ENCODE measurements at regions not wholly inside any gene's neighbourhood (a gene's known extent, or its start where the extent isn't known, plus 50 kb on each side); places are given as distances from the start of the nearest gene placed in this dataset.
A peak's percentile ranks its signal among the peaks of the same experiment; 100 is the strongest.
"Not testable (repeated sequence)": the region's sequence is repeated elsewhere in the genome, so short reads cannot be mapped to it uniquely, and the experiment has no call there.

DNA sequence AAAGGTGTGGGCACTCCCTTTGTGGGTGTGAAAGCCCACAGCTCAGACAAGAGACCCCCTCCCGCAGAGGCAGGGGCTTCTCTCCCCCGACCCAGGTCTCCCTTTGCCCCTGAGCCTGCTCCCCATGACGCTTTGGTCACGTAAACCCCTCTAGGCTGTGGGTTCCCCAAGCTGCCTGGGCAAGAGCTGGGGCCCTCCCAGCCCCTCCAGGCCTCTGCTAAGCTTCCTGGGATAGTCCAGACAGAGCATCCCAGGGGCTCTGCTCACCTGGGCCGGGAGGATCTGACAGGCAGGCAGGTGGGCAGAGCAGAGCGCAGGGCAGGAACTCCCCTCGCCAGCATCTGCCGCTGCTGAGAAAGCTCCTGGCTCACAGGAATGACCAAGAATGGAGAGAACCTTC, 177.3 kb downstream of the BANP start:
- no peak for DNase-seq

DNA sequence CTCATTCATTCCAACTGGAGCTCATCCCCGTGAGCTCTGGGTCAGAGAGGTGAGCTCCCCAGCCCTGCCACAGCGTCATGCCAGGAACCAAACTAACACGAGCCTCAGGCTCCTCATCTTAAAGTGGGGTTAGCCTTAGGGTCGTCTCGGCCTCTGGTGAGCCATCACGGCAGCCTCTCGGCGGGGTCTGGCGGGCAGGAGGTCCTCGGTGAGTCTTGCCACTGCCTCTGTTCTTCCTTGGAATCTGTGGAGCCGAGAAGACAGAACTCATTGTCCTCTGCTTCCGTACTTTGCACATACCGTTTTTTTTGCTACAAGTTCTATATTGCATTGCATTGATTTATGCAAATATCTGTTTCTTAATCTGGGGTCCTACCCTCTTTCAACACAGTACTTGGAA, 177.9 kb downstream of the BANP start:
- not testable (repeated sequence) for DNase-seq

DNA sequence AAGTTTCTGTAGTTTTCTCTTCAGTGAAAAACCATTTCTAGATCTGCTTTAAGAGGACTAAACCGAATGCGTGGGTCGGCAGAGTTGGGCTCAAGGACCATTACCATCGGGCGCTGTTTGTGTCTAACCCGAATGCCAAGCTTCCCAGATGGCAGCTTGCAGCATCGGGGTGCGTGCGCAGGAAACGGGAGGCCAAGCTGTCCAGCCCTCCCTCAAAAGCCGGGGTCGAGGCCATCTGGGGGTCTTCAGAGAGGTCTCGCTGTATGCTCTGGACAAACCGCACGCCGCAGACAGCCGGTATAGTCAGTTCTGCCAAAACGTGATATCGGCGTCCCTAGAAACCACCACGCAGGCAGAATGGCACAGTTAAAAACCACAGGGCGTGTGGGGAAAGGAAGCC, 178.8 kb downstream of the BANP start:
- DNase-seq: no peak

DNA sequence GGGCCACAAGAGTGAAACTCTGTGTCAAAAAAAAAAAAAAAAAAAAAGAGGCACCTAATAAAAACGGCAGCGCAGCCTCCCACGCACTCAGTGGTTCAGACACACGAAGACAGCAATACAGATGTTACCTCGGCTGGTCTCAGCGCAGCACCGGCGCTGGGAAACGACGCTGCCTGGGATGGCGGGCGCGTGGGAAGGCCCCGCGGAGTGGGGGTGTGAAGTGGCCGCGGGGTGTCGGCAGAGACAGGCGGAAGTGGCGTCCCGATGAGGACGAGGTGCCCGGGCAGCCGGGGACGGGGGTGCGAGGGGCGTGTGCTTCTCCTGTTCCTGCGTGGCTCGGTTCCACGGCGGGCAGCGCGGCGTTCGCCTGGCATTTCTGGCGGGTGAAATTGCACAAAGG, 179.4 kb downstream of the BANP start:
- no peak for DNase-seq

DNA sequence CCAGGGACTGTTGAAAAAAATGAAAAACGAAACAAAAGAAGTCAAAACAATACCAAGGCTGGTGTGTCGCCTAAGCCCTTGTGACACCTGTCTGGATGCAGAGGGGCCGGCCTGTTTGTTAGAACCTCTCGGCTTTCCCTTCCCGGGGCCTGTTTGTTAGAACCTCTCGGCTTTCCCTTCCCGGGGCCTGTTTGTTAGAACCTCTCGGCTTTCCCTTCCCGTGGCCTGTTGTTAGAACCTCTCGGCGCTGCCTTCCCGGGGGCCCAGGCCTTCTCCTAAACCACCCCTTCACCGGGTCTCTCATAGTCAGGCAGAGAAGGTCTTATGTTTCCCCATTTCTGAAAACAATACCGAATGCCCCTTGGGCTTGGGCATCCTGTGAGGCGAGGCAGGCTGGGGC, 180.0 kb downstream of the BANP start:
- DNase-seq: no peak

DNA sequence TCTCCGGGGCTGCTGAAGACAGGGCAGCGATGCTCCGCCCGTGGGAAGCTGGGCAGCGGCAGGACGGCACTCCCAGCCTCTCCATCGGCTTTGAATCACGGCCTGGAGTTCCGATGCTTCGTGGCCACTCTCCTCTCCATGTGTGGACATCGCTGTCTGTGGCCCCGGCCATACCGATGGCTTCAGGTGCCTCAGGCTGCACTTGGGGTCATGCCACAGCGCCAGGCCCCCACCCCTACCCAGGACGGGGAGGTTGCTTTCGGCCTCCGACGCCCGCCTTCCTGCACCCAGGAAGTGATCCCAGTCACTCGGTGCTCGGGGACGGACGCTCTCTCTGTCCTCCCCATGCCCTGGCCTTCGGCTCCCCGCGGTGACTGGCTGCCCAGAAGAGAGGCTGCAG, 180.7 kb downstream of the BANP start:
- DNase-seq: no peak

DNA sequence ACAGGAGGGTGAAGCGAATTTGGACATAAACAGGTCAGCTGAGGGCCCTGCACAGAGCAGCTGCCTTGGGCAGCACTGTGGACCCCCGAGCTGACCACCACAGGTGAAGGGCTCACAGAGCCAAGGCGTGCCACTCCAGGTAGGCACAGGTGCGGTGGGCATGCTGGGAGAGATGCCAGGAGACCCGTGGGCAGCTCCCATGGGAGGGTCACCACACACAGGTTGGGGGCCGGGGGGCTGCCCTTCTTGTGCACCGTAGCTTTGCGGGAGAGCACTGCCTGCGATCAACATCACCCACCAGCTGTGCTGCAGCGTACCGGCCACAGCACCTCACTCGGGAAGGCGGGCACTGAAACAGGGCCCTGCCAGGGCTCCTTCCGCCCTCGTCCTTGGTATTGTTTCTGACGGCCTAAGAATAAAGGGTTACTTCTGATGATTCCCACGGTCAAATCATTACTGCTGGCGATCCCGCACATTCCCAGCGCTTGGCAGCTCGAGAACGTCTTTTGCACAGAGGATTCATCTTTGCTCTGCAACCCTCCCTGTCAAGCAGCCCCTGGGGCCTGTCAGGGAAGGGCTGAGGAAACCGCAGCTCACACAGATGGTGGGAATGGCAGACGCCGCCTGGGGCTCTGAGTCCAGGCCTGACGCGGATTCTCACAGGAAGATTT, 181.7 kb downstream of the BANP start:
- no peak for DNase-seq

DNA sequence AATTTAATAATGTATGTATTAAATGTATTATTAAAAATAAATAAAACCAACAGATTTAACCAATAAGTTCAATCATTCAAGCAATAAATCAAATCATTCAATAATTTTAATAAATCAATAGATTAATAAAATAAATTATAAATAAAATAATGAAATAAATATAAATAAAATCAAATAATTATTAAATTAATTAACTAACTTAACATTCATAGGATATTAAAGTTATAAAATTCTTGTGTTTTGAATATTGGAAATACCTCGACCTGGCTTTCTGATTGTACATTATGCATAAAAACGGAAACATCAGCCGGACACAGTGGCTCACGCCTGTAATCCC, 182.2 kb downstream of the BANP start:
- no peak for DNase-seq

DNA sequence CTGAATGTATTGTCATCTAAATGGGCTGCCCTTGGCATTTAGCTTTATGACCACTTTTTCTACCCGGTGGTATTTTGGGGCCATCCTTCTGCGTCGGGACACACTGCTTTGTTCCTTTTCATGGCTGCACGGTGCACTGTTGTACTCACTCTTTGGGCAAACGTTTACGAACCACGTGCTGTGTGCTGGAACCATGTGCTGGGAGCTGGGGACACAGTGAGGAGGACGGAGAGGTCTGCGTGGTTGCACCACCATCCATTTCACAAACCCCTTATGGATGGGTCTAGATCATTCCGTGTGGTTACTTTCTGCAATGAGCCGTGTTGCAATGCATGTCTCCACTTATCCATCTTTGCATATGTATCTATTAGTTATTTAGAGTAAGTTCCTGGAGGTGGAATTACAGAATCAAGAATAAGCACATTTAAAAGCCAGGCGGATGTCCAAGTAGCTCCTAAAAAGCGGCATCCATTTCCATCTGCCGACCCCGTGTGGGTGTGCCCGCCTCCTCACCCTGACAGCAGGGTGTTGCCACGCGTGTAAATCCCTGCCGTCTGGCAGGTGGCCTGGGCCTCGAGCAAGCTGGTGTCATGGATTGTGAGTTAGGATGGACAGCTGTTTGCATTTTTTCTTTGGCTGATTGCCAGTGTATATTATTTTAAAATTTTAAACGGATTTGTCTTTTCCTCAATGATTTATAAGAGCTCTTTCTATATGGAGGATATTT, 183.1 kb downstream of the BANP start:
- DNase-seq: not testable (repeated sequence)

DNA sequence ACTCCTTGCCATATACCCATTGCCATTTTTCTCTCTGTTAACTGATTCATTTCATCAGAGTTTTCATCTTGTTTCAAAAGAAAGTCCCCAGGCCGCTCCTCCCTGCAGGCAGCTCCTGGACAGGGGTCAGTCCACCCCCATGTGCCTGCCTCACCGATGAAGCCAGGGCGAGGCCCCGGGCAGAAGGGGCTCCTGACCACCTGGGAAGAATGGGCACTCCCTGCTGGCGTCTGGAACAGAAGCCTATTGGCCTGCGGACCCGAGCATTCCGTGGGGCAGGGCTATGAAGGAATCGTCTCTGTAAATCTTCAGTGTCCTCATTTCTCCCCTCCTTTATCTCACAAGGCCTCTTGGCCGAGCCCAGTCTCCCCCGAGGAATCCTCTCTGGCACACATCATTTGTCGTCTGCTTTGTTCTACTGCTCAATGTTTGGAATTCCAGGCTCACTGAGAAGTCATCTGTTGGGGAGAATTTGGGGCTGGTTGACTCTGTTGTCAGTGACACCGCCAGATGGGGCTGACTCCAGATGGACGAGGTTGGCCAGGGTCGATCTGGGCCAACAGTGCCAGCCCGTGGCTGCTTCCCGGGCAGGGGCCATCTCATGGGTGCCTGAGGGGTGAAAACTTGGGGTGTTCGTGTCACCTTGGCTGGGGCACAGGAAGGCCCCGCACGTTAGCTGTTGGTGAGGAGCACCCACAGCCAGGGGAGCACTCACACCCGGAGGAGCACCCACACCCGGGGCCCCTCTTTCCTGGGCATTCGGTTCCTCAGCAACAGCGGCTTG, 183.9 kb downstream of the BANP start:
- not testable (repeated sequence) for DNase-seq

DNA sequence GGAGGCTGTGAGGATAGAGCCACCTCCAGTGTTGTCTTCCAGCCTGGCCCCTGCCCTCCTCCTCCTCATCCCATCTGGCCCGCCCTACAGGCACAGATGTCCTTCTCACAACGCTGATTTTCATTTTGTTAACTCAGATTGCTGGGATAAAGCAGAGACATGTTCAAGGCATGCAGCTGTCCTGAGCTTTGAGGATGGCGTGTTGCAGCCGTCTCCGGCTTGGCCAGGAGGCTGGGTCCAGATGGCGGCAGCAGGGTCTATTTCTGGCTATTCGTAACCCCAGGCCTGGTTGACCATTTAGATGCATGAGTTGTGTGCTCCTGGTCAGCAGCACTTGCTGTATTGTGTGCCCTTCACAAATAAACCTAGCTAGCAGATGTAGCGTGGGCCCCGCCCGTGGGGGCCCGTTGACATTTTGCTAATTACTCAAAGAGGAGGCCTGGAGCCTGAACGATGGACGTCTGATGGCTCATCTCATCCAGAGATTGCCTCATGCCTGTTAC, 185.0 kb downstream of the BANP start:
- not testable (repeated sequence) for DNase-seq

DNA sequence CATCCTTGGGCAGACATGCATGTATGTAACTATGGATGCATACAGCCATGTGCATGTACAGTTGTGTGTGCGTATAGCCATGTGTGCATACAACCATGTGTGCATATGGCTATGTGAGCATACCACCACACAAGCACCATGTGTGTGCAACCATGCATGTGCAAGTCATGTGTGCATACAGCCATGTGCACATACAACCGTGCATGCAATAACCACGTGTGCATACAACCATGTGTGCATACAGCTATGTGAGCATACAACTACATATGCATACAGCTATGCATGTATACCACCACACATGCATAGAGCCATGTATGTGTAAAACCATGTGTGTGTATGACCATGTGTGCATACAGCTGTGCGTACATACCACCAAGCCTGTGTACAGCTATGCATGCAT, 185.7 kb downstream of the BANP start:
- DNase-seq: not testable (repeated sequence)

DNA sequence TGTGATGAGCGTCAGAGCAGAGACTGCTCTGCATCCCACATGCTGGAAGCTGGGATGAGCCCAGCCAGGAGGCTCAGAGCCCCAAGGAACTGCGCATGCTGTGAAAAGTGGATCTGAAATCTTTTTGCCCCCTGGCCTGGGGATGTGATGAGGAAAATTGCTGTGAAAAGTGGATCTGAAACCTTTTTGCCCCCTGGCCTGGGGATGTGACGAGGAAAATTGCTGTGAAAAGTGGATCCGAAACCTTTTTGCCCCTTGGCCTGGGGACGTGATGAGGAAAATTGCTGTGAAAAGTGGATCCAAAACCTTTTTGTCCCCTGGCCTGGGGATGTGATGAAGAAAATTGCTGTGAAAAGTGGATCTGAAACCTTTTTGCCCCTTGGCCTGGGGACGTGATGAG, 187.9 kb downstream of the BANP start:
- not testable (repeated sequence) for DNase-seq

DNA sequence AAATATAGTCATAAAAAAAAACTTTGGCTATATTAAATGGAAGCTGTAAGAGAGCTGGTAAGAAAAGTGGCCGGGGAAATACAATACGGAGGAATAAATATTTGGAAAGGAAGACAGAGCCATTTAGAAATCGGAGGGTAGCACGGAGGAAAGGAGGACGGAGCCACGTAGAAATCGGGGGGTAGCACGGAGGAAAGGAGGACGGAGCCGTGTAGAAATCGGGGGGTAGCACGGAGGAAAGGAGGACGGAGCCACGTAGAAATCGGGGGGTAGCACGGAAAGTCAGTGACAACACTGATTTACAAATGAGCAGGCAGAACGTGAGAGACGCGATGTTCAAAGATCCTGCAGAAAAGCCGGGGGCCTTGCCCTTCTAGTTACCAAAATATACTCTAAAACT, 189.0 kb downstream of the BANP start:
- not testable (repeated sequence) for DNase-seq

DNA sequence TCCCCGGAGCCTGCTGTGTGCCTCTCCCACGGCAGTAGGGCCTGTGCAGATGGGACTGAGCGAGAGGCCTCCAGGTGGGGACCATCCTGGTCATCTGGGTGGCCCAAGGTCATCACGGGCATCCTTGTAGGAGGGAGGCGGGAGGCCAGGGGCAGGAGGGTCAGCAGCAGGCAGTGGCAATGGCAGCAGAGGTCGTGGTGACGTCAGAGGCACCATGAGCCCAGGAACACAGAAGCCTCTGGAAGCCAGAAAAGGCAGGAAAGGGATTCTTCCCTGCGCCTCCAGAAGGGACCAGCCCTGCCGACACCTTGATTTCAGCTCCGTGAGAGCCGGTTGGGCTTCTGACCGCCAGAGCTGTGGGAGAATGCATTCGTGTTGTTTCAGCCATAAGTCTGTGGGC, 190.3 kb downstream of the BANP start:
- no peak for DNase-seq

DNA sequence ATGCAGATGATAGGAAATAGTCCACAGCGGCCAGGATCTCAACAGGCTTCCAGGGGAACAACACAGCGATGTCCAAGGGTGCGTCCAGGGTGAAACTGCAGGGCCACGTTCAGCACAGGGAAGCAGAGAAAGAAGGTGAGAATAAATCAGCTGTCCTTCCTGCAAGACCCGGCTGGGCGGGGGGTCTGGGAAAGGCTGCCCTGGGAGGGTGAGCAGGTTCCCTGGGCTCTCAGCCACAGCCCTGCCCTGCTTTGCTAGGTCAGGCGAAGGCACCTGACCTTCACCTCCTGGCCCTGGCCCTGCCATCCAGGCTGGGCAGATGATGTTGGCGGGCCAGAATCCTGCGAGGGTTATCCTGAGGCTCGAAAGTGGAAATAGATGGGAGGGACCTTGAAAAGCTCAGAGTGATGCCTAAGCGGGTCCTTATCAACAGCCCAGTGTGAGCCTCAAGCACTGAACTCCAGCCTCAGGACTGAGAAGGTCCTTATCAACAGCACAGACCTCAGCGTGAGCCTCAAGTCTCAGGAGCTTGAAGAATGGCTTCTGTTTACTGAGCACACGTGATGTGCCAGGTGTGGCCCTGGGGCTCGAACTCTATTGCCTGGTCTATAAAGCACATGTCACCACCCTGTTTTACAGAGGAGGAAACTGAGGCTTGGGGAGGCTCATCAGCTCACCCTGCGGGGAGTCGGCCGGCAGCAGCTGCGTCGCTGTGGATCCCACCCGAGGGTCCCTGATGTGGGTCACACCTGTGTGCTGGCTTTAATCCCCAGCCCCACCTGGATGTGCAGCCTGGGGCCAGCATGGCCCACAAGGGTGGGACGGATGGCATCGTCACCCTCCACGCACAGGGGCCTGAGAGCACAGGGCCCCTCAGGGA, 191.1 kb downstream of the BANP start:
- peak; percentile 11 for DNase-seq

DNA sequence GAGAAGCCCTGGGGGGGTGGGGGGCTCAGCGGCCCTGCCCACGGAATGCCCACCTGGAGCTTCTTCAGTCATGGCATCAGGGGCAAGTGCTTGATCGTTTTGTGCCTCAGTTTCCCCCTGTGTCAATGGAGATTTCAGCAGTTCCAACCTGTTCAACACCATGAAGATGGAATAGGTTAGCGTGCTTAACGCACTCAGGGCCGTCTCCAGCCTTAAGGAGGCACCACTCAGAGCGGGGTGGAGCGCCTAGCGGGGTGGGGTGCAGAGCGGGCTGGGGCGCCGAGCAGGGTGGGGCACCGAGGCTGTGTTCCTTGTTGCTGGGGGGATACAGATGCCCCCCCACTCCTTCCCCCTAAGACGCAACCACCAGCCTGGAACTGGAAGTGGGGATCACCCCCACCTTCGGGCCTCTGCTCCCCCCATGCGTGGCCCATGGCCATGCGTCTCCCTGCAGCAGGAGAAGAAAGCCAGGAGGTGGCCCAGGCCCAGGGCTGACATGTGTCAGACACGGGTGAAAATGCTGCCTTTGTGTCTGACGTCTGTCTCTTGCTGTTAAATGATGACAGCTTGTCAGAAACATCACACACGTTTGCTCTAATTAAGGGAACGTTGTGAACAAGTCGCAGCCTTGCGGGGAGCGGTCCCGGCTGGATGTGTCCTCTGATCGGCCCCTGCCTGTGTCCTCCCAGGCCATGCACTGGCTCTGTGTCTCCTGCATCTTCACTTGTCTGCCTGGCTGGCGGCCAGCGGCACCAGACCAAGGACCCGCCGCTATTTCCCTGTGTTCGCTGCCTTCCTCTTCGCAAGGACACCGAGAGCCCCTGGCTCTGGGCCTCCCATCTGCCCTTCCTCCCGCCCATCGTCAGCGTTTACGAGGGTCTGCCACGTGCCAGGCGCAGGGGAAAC, 192.1 kb downstream of the BANP start:
- not testable (repeated sequence) for DNase-seq

DNA sequence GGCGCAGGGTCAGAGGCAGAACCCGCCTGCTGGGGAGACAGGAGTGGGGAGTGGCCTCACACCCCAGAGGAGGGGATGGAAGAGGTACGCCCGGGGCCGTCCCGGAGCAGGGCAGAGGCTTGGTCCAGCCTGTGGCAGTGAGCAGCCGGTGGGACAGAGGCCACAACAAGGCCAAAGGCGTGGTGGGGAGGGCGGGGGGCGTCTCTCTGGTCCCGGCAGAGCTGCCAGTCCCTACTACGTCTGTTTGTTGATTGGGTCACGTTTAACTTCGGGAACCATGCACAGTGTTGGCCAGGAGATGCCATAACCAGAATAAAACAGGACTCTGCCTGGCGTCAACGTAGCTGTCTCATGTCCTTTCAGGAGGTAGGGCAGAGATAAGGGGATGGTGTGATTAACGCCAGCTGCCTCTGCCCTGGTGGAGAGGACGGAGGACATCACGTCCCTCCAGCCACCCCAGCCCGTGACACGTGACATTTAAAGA, 192.8 kb downstream of the BANP start:
- peak; percentile 24 for DNase-seq

DNA sequence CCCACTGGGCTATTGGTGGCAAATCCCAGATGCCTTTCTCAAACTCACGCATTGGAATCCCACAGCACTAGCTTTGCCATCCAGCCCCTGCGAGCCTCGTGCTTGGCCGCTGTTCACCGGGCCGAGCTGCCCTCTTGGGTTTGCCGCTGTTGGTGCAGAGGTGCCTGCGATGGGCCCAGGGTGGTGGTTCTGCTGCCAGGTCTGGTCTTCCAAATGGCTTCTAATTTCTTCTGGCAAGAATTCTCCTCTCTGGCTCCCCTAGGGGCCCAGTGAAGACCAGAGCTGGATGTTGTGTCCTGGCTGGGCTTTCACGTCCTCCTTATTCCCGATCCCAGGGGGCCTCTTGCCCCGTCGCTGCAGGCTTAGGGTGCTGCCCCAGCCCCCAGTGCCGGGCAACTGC, 194.1 kb downstream of the BANP start:
- not testable (repeated sequence) for DNase-seq

DNA sequence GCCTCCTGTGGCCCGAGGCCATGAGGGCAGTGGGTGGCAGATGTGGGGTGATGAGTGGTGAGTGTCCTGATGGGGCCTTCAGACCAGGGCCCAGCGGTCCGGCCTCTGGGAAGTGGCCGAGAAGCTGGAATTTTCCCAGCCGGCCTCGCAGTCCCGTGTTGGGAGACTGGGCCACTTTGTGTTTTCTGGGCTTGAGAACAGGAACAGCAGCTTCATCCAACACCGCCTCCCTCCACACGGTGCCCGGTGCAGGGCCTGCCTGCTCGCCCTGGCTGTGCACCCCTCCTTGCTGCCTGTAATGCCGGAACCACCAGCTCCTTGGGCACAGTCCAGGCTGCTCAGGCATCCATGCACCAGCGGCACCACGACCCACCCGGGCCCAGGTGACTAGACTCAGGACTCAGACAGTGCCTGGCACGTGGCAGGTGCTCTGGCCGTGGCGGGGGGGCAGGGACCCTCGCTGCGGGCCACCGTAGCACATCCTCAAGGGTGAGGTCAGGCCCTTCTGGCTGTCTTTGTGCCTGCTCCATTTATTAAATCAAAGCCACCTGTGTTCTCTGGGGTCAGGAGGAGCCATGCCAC, 194.7 kb downstream of the BANP start:
- DNase-seq: not testable (repeated sequence)

DNA sequence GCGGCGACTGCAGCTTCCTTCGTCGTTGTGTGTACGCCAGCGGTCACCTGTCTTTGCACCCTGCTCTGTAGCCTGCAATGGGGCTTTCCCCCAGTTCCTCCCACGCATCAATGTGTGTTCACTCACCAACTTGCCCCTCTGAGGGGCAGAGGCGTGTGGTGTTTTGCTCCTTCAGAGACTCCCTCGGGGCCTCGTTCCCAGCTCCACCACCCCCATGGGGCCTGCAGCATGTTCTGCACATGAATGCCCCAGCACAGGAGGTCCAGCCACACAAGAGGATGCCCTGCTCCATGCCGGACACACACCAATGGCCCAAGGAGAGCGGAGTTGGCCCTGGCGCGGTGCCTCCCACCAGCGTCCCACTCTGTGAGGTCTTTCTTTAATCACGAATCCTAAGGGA, 196.8 kb downstream of the BANP start:
- DNase-seq: not testable (repeated sequence)

Measured in hematopoietic multipotent progenitor cell treated with erythropoietin and hydrocortisone succinate and interleukin-3 and kit ligand, for 6 days (in vitro differentiated cells).